ENCODE measurements at regions not wholly inside any gene's neighbourhood (a gene's known extent, or its start where the extent isn't known, plus 50 kb on each side); places are given as distances from the start of the nearest gene placed in this dataset.

DNA sequence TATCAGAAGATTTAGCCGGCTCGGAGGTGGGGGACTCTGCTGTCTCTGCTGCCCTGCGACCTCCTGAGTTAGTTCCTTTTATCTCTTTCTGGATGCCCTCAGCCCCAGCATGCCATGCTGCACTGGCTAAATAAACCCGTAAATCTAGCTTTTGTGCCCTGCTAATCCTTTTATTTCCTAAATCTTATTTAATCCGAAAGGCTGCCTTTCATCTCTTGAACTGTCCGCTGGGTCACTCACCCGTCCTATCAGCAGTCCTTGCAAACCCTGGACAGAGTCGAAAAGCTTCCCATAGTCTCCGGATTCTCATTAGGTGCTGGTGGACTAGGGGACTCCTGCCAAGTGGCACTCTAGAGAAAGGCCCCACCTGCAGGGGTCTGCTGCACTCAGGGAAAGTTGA is 122.0 kb upstream of the APCDD1 start:
- ATAC-seq (no peak), DNase-seq (ENCODE audit: low read depth, low spot score) (no peak)
- in situ Hi-C loops (cut with HindIII; ENCODE audit: low pct_unique_long_range_greater_than_20kb, low sequenced_read_pairs) (no loop called here), intact Hi-C loops (cut with micrococcal nuclease; ENCODE audit: unreplicated experiment) (no loop called here)
- CTCF ChIA-PET = no interaction called here
- POLR2A ChIA-PET = no interaction called here
- BruUV-seq (replicated peaks) = no TSS peak
- H3K9me3 ChIP-seq (ENCODE audit: control insufficient read depth, insufficient read depth, low read depth, low read length) = no peaks in the 10 kb centered on the region
- no peak overlapping the region for H3K4me3 ChIP-seq (ENCODE audit: low read depth in 2 of 2, low read length in 2 of 2)
- no peaks in the 10 kb centered on the region for H3K36me3 ChIP-seq (ENCODE audit: control insufficient read depth, insufficient read depth, low read length)
- TF ChIP-seq TCF7L2 (IDR thresholded peaks at IDR 0.05; ENCODE audit: low read depth, low read length) (no peak), SIN3A (IDR thresholded peaks at IDR 0.05; ENCODE audit: borderline replicate concordance, insufficient read depth, low read depth, low read length) (no peak), POLR2AphosphoS5 (IDR thresholded peaks at IDR 0.05; ENCODE audit: low read depth, low read length) (no peak)
- TF ChIP-seq, protein P1, sequence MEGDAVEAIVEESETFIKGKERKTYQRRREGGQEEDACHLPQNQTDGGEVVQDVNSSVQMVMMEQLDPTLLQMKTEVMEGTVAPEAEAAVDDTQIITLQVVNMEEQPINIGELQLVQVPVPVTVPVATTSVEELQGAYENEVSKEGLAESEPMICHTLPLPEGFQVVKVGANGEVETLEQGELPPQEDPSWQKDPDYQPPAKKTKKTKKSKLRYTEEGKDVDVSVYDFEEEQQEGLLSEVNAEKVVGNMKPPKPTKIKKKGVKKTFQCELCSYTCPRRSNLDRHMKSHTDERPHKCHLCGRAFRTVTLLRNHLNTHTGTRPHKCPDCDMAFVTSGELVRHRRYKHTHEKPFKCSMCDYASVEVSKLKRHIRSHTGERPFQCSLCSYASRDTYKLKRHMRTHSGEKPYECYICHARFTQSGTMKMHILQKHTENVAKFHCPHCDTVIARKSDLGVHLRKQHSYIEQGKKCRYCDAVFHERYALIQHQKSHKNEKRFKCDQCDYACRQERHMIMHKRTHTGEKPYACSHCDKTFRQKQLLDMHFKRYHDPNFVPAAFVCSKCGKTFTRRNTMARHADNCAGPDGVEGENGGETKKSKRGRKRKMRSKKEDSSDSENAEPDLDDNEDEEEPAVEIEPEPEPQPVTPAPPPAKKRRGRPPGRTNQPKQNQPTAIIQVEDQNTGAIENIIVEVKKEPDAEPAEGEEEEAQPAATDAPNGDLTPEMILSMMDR (IDR thresholded peaks at IDR 0.05) = no peak
- TF ChIP-seq, protein P2, sequence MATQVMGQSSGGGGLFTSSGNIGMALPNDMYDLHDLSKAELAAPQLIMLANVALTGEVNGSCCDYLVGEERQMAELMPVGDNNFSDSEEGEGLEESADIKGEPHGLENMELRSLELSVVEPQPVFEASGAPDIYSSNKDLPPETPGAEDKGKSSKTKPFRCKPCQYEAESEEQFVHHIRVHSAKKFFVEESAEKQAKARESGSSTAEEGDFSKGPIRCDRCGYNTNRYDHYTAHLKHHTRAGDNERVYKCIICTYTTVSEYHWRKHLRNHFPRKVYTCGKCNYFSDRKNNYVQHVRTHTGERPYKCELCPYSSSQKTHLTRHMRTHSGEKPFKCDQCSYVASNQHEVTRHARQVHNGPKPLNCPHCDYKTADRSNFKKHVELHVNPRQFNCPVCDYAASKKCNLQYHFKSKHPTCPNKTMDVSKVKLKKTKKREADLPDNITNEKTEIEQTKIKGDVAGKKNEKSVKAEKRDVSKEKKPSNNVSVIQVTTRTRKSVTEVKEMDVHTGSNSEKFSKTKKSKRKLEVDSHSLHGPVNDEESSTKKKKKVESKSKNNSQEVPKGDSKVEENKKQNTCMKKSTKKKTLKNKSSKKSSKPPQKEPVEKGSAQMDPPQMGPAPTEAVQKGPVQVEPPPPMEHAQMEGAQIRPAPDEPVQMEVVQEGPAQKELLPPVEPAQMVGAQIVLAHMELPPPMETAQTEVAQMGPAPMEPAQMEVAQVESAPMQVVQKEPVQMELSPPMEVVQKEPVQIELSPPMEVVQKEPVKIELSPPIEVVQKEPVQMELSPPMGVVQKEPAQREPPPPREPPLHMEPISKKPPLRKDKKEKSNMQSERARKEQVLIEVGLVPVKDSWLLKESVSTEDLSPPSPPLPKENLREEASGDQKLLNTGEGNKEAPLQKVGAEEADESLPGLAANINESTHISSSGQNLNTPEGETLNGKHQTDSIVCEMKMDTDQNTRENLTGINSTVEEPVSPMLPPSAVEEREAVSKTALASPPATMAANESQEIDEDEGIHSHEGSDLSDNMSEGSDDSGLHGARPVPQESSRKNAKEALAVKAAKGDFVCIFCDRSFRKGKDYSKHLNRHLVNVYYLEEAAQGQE (IDR thresholded peaks at IDR 0.05; ENCODE audit: insufficient read depth in 1 of 2, low read depth in 2 of 2, low read length in 1 of 2) = no peak
- H3K27me3 ChIP-seq (ENCODE audit: control insufficient read depth, insufficient read depth, low read length) = peaks cover 7% of the 10 kb centered on the region
- no peak overlapping the region for H3K27ac ChIP-seq (ENCODE audit: low read length)
- no peaks in the 10 kb centered on the region for H3K4me1 ChIP-seq (ENCODE audit: control insufficient read depth, insufficient read depth, low read length)

DNA sequence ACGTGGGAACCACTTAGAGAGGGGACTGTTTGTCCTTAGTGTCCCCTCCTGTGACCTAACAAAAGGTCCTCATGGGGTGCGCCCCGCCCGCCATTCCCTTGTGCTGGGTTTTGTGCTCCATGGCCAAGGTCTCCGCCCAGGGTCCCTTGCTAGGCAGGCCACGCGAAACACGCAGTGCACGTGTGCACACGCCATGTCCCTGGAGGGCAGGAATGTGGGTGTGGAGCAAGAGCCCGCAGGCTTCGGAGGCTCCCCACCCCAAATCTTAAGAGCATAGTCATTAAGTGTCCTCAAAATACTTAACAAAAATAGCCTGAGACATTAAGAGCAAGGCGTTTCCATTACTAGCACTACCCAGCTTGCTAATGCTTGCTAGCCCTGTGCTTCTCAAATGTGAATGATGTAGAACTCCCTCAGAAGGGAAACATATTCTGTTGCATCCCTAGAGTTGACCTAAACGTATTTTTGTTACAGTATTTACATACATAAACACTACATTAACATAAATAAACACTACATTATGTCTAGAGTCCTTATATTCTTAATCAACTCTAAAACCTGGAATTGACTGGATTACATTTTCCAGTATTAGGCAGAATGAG is 117.6 kb upstream of the APCDD1 start:
- CTCF ChIA-PET = no interaction called here
- no peaks in the 10 kb centered on the region for H3K4me1 ChIP-seq (ENCODE audit: control insufficient read depth, insufficient read depth, low read length)
- intact Hi-C loops (cut with micrococcal nuclease; ENCODE audit: unreplicated experiment) (no loop called here), in situ Hi-C loops (cut with HindIII; ENCODE audit: low pct_unique_long_range_greater_than_20kb, low sequenced_read_pairs) (no loop called here)
- TF ChIP-seq POLR2AphosphoS5 (IDR thresholded peaks at IDR 0.05; ENCODE audit: low read depth, low read length) = no peak
- no peak for TF ChIP-seq TCF7L2 (IDR thresholded peaks at IDR 0.05; ENCODE audit: low read depth, low read length)
- TF ChIP-seq, protein P1 (IDR thresholded peaks at IDR 0.05) = no peak
- TF ChIP-seq SIN3A (IDR thresholded peaks at IDR 0.05; ENCODE audit: borderline replicate concordance, insufficient read depth, low read depth, low read length) = no peak
- TF ChIP-seq, protein P2 (IDR thresholded peaks at IDR 0.05; ENCODE audit: insufficient read depth in 1 of 2, low read depth in 2 of 2, low read length in 1 of 2) = no peak
- no peak overlapping the region for H3K4me3 ChIP-seq (ENCODE audit: low read depth in 2 of 2, low read length in 2 of 2)
- no TSS peak for BruUV-seq (replicated peaks)
- POLR2A ChIA-PET = no interaction called here
- H3K36me3 ChIP-seq (ENCODE audit: control insufficient read depth, insufficient read depth, low read length) = no peaks in the 10 kb centered on the region
- no peak overlapping the region for H3K27ac ChIP-seq (ENCODE audit: low read length)
- no peak for ATAC-seq
- H3K27me3 ChIP-seq (ENCODE audit: control insufficient read depth, insufficient read depth, low read length) = peaks cover 4% of the 10 kb centered on the region
- no peak for DNase-seq (ENCODE audit: low read depth, low spot score)
- H3K9me3 ChIP-seq (ENCODE audit: control insufficient read depth, insufficient read depth, low read depth, low read length) = no peaks in the 10 kb centered on the region

Measured in Panc1 (cell line).